Fibroblast of skin of left biceps (primary cell): ENCODE measurements at regions not wholly inside any gene's neighbourhood (a gene's known extent, or its start where the extent isn't known, plus 50 kb on each side); places are given as distances from the start of the nearest gene placed in this dataset.
"Not testable (repeated sequence)": the region's sequence is repeated elsewhere in the genome, so short reads cannot be mapped to it uniquely, and the experiment has no call there.

ENCODE experiments used
- DNase-seq, 2 experiments: peaks; one replicate each; pipeline ENCODE4 v3.0.0-alpha.2; 2013; ENCODE audit warnings: low read depth in 2 of 2

GRCh38 chr6:86872810-86873209 lies 64.5 kb upstream of the HTR1E start:
- DNase-seq = not testable (repeated sequence)

GRCh38 chr6:86871681-86872080 lies 65.6 kb upstream of the HTR1E start:
- no peak for DNase-seq

DNA sequence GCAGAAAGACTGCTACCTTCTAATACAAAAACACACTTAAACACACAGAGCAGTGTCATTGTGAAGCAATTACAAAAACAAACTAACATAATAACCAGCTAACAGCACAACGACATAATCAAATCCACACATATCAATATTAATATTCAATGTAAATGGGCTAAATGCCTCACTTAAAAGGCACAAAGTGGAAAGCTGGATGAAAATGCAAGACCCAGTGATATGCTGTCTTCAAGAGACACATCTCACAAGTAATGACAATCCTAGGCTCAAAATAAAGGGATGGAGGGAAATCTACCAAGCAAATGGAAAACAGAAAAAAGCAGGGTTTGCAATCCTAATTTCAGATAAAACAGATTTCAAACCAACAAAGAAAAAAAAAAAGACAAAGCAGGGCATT lies 67.8 kb upstream of the HTR1E start:
- DNase-seq = no peak

DNA sequence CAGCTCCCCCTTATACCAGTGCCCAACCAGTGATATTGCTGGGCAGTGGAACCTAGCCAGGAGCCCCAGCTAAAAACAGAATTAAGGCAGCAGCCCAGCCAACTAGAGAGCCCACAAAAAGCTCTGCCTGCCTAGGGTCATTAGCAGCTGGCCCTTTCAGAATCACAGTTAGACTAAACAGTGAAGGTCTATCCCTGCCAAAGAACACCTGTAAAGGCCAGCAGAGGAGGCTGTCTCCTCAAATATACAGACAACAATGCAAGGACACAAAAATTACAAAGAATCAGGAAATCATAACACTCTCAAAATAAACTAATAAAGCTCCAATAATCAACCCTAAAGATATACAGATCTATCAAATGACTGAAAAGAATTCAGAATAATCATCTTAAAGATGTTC lies 77.8 kb upstream of the HTR1E start:
- DNase-seq = no peak

GRCh38 chr6:86858970-86859369 lies 78.4 kb upstream of the HTR1E start:
- DNase-seq = no peak

DNA sequence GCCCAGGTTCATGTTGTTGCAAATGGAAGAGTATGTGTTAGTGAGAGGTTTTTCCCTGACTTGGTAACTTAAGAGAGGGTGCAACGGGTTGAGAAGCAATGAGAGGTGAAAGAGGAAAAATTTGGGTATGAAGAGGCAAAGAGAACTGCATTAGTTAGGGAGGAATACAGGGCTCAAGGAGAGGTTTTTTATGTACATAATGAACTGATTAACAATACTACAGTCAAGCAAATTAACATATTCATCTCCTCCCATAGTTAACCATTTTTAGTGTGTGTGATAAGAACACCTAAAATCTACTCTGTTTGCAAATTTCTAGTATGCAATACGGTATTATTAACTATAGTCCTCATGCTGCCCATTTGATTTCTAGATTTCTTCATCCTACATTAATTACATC lies 79.5 kb upstream of the HTR1E start:
- no peak for DNase-seq

DNA sequence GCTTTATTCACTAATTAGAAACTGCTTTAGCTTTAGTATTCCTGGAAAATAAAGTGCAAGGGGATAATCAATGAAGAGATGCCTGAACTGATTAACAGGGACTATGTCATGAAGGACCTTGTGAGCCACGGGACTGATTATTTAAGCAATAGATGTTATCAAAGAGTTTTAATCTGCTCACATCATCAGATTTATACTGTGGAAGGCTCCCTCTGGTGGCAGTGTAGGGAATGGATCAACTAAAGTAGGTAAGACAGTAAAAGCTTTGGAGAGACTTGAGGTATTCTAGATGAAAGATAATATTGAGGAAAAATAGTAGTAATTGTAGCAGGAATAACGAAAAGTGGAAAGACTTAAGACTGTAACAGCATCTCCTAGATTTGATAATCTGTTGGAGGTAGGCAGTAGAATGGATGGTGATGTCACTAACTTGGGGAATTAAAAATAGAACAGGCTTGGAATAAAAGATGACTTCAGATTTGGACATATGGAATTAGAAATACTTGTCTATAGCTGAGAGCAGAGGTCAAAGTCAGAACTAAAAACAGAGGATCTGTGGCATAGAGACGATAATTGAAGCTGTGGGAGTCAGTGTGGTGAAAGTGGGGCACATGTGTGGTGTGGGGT lies 80.3 kb upstream of the HTR1E start:
- DNase-seq = peak in 1 of 2 experiments; percentile 4

GRCh38 chr6:86856379-86856778 lies 80.9 kb upstream of the HTR1E start:
- no peak for DNase-seq

DNA sequence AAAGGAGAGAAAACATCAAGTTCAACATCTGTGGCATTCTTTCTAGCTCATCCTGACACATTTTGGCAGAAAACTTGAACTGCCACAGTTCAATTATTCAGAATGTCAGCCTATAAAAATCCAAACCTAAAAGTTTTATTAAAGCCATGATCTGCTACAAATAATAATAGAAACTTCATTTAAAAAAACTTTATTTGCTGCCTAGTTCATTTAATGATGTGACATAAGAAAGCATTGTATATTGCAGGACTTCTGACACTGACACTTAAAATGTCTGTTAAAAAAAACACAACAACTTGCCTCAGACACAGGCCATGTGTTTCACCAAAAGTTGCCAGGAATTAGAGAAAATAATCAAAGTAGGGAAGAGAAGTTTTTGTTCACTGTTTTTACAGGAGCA lies 88.3 kb upstream of the HTR1E start:
- no peak for DNase-seq

DNA sequence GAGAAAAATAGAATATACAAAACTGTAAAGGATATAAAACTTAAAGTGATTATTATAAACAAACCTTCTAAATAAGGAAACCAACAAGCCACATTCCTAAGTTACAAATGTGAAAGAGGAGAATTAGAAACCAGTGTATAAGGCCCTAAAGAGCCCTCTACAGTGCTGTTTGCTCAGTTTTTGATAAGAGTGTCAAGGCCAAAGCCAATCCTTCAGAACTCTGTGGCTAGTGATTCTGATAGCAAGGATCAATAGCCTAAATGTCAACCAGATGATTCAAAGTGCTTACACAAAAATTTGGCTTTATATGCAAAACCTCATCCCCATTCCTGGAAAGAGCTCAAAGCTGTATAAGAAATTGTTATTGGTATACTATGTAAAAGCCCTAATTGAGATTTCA lies 104.6 kb upstream of the HTR1E start:
- DNase-seq = no peak

DNA sequence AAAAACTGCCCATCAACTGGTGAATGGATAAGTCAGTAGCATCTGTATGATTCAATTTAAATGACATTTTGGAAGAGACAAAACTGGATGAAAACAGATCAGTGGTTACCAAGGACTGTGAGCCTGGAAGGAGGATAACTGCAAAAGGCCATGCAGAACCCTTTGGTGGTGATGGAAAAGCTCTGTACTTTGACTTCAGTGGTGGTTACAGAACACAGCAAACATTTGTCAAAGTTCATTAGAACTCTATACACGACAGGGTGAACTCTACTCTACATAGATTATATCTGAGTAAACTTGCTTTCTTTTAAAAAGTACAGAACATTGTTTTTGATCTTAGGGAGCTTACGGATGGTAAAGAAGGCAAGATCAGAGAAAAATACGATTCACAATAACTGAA lies 111.9 kb upstream of the HTR1E start:
- no peak for DNase-seq

- no peak for DNase-seq
Observed at GRCh38 chr6:86822747-86823146, 114.6 kb upstream of the HTR1E start.

- no peak for DNase-seq
Observed at GRCh38 chr6:86820750-86821149, 116.6 kb upstream of the HTR1E start.

- DNase-seq = no peak
Observed at GRCh38 chr6:86793649-86794048, 143.7 kb upstream of the HTR1E start.

GRCh38 chr6:86791476-86791875 lies 145.9 kb upstream of the HTR1E start:
- no peak for DNase-seq

DNA sequence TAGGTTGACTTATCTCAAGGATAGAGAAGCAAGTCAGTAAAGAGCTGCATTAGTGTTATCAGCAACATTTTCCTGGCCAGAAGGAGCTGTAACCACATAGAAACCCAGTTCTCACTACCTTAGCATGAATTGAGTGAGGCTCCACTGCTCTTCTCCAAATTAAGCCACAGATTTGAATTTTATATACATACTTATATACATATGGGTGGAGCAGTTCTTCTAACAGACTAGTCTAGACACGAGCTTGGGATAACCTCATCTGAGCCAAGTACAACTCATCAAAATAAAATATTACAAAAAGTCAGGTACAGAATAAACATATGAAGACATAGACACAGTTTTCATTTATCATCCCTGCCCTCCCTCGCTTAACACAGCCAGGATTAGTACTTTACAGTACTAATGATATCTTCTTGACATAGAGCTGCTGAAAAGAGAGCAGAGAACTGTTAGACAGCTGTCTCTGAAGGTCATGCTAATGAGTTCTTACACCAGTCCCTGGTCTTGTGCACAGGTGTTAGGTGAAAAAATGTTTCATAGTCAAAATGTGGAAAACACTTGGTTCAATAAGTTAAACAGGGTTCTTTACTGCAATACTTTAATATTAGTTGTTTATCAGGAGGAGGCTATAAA lies 147.4 kb upstream of the HTR1E start:
- DNase-seq = no peak

DNA sequence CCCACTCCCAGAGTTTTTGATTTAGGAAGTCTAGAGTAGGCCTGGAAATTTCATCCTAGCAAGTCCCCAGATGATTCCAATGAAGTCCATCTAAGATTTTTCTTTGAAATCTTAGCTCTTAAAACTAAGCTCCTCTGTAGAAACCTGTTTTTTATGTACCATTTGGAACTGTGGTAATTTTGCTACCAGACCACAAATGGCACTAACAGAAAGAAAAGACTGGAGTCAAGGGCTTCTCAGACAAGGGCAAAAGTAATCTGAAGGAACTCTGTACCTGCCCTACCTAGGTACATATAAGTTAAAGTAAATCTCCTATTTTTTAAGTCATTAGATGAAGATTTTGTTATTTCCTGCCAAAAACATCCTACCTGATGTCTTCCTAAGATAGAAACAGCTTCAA lies 155.0 kb upstream of the HTR1E start:
- DNase-seq = no peak

- no peak for DNase-seq
Observed at GRCh38 chr6:86780923-86781322, 156.4 kb upstream of the HTR1E start.

DNA sequence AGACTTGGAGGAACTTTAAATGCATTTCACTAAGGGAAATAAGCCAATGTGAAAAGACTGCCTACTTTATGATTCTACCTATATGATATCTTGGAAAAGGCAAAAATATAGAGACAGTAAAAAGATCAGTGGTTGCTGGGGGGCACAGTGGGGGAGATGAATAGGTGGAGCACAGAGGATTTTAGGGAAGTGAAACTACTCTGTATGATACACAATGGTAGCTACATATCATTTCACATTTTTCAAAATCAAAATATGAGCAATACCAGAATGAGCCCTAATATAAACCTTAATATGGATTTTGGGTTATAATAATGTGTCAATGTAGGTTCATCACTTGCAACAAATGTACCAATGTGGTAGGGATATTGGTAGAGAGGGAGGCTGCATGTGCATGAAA lies 161.4 kb upstream of the HTR1E start:
- DNase-seq = no peak

DNA sequence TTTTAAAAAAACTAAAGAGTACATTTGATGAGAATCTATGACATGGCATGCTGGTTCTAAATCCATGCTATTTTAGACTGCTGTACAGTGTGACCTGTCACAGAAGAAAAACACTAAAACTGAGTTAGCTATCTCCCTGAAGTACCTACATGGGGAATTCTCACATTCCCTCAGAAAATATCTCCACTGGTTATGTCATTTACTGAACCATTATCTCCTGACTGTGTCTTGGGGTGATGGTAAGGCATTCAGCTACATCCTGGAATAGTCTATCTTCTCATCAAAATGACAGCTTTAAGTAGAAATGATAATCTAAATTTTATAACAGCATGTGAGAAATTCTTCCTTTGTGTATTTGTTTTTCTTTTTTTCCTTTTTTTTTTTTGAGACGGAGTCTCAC lies 172.1 kb upstream of the HTR1E start:
- no peak for DNase-seq

- not testable (repeated sequence) for DNase-seq
Observed at GRCh38 chr6:86759953-86760352, 177.4 kb upstream of the HTR1E start.

GRCh38 chr6:86756640-86757229 lies 180.6 kb upstream of the HTR1E start:
- DNase-seq = no peak

- no peak for DNase-seq
Observed at GRCh38 chr6:86744048-86744447, 193.3 kb upstream of the HTR1E start.

DNA sequence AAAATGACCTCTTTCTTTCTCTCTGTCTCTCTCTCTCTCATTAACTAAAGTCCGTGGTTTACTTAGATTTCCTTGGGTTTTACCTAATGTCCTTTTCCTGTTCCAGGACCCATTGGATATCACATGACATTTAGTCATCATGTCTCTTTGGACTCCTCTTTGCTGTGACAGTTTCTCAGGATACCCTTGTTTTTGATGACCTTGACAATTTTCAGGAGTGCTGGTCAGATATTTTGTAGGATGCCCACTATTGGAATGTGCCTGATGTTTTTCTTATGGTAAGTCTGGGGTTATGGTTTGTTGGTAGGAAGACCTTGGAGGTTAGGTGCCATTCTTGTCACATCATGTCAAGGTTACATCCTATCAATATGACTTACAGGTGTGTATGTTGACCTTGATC lies 199.2 kb upstream of the HTR1E start:
- DNase-seq = no peak
